ENCODE measurements at regions not wholly inside any gene's neighbourhood (a gene's known extent, or its start where the extent isn't known, plus 50 kb on each side); places are given as distances from the start of the nearest gene placed in this dataset.

DNA sequence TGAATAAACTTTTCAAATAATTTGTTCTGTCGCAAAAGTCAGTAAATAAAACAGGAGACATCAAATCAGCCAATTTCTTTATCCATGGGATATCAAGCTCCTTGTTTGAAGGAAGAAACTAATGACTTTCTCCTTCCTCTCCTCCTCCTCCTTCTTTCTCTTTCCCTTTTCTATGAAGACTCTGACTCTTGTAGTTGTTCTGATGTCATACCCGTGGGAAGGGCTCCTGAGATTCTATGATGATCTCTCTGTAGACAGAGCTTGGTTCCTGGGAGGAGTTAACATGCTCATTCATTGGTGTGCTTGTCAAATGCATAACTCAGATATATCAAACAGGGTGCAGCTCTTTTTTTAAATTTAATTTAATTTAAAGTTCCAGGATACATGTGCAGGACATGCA is 118.7 kb upstream of the KCTD1 start:
- Mint-ChIP-seq H3K4me3 (no peak overlapping the region), H3K36me3 (ENCODE audit: low read depth) (no peaks in the 10 kb centered on the region), H3K27ac (no peak overlapping the region), H3K9me3 (no peaks in the 10 kb centered on the region), H3K4me1 (peaks cover 11% of the 10 kb centered on the region), H3K27me3 (ENCODE audit: insufficient read depth) (peaks cover 68% of the 10 kb centered on the region)
- H3K9ac ChIP-seq (ENCODE audit: extremely low read depth, low read length, poor library complexity, severe bottlenecking) = no peak overlapping the region
- no peak for DNase-seq
- no peak overlapping the region for H3K4me3 ChIP-seq (ENCODE audit: low read length)
- H3K4me1 ChIP-seq (ENCODE audit: control insufficient read depth, insufficient read depth, low read length) = no peaks in the 10 kb centered on the region
- H3K27me3 ChIP-seq (ENCODE audit: control insufficient read depth, insufficient read depth, low read length, poor library complexity, severe bottlenecking) = peaks cover 58% of the 10 kb centered on the region
- no peak for TF ChIP-seq CTCF (conservative IDR thresholded peaks at IDR 0.05)
- WGBS, 2 experiments (ENCODE audit: insufficient coverage in 1 of 2, insufficient read length in 1 of 2) = 76 to 100% methylated on average over 1 to 2 of the region's 2 CpGs
- no peaks in the 10 kb centered on the region for H3K9me3 ChIP-seq (ENCODE audit: control insufficient read depth, low read length)
- H3K36me3 ChIP-seq (ENCODE audit: control insufficient read depth, insufficient read depth, low read length) = no peaks in the 10 kb centered on the region
- H3K27ac ChIP-seq (ENCODE audit: low read depth, low read length) = no peak overlapping the region

DNA sequence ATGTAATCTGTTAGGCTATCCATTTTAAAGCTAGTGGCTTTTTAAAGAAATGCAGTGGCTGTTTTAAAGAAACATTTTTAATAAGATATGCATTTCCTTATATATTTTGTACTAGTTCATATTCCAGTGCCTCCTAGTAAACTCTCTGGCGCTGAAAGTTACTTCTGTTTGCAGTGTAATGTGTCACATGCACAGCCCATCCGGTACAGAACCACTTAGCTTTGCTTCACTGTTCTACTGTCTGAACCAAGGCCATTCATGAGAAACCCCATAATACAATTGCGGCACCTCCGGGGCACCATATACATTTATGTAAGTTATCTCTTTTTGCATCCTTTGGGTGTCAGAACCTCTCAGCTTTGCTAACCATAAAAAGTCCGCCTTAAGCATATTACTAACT is 114.6 kb upstream of the KCTD1 start:
- Histone ChIP-seq H3K36me3 (ENCODE audit: control insufficient read depth, insufficient read depth, low read length) (no peaks in the 10 kb centered on the region), H3K27ac (ENCODE audit: low read depth, low read length) (no peak overlapping the region), H3K27me3 (ENCODE audit: control insufficient read depth, insufficient read depth, low read length, poor library complexity, severe bottlenecking) (peaks cover 80% of the 10 kb centered on the region), H3K4me1 (ENCODE audit: control insufficient read depth, insufficient read depth, low read length) (no peaks in the 10 kb centered on the region), H3K9ac (ENCODE audit: extremely low read depth, low read length, poor library complexity, severe bottlenecking) (no peak overlapping the region), H3K9me3 (ENCODE audit: control insufficient read depth, low read length) (no peaks in the 10 kb centered on the region), H3K4me3 (ENCODE audit: low read length) (no peak overlapping the region)
- Mint-ChIP-seq H3K4me1 (peaks cover 17% of the 10 kb centered on the region), H3K9me3 (no peaks in the 10 kb centered on the region), H3K27ac (no peak overlapping the region), H3K4me3 (no peak overlapping the region), H3K27me3 (ENCODE audit: insufficient read depth) (peaks cover 79% of the 10 kb centered on the region), H3K36me3 (ENCODE audit: low read depth) (no peaks in the 10 kb centered on the region)
- WGBS, 2 experiments (ENCODE audit: insufficient coverage in 1 of 2, insufficient read length in 1 of 2) = 90 to 100% methylated on average over 4 to 5 of the region's 5 CpGs
- TF ChIP-seq CTCF (conservative IDR thresholded peaks at IDR 0.05) = no peak
- DNase-seq = no peak

DNA sequence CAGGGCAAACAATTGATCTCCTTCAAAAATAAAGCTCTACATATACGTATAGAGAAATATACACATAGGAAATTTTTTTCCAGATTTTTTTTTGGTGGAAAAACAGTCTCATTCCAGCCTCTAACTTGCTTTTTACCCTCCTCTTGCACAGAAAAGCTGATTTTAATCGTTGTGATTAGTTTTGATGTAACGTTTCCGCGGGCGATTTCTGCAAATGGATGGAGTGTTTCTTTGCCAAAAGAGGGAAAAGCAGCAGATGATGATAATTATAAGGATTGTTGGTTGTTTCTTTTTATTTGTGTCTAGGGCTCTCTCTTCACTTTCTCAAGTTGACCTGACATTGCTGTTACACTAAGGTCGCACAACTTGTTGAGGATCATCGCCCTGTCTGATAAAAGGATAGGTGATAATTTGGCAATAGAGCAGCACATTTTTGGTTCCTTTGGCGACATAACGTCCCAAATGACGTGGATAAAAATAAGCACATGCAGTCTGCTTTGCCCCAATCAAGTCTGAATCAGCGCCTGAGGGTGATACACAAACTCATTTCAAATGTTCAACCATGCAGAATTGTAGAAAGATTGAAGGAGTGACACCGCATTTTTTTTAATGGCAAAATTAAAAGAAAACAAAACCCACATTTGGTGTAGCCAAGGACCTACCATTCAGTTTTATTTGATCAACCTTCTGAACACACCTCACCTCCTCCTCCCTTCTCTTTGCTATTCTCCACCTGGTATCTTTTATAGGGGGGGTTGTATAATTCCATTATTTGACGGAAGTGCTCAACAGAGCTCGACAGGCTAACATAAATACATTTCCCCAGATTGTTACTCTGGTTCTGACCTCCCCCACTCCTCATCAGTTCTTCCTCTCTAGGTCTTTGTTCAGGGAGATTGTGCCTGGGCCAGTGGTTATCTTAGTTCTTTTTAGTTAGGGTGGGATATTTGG is 109.6 kb upstream of the KCTD1 start:
- TF ChIP-seq CTCF (conservative IDR thresholded peaks at IDR 0.05) = no peak
- Histone ChIP-seq H3K4me3 (ENCODE audit: low read length) (peak overlapping the region; percentile 90), H3K9me3 (ENCODE audit: control insufficient read depth, low read length) (no peaks in the 10 kb centered on the region), H3K36me3 (ENCODE audit: control insufficient read depth, insufficient read depth, low read length) (no peaks in the 10 kb centered on the region), H3K9ac (ENCODE audit: extremely low read depth, low read length, poor library complexity, severe bottlenecking) (no peak overlapping the region), H3K27me3 (ENCODE audit: control insufficient read depth, insufficient read depth, low read length, poor library complexity, severe bottlenecking) (peaks cover 83% of the 10 kb centered on the region), H3K27ac (ENCODE audit: low read depth, low read length) (no peak overlapping the region), H3K4me1 (ENCODE audit: control insufficient read depth, insufficient read depth, low read length) (no peaks in the 10 kb centered on the region)
- WGBS, 2 experiments (ENCODE audit: insufficient coverage in 1 of 2, insufficient read length in 1 of 2) = 45 to 53% methylated on average over 7 to 13 of the region's 15 CpGs
- Mint-ChIP-seq H3K4me3 (peak overlapping the region; percentile 79), H3K9me3 (no peaks in the 10 kb centered on the region), H3K27me3 (ENCODE audit: insufficient read depth) (peaks cover 84% of the 10 kb centered on the region), H3K4me1 (peaks cover 32% of the 10 kb centered on the region), H3K27ac (no peak overlapping the region), H3K36me3 (ENCODE audit: low read depth) (no peaks in the 10 kb centered on the region)
- DNase-seq = no peak
